SHP77 treated with DMSO at 0.1 percent for 48 hours (cell line): ENCODE measurements at regions not wholly inside any gene's neighbourhood (a gene's known extent, or its start where the extent isn't known, plus 50 kb on each side); places are given as distances from the start of the nearest gene placed in this dataset.
"Not testable (repeated sequence)": the region's sequence is repeated elsewhere in the genome, so short reads cannot be mapped to it uniquely, and the experiment has no call there.

Experiments
- DNase-seq: peaks from one replicate; lab custom pipeline; 2025; lab: John Stamatoyannopoulos, UW

DNA sequence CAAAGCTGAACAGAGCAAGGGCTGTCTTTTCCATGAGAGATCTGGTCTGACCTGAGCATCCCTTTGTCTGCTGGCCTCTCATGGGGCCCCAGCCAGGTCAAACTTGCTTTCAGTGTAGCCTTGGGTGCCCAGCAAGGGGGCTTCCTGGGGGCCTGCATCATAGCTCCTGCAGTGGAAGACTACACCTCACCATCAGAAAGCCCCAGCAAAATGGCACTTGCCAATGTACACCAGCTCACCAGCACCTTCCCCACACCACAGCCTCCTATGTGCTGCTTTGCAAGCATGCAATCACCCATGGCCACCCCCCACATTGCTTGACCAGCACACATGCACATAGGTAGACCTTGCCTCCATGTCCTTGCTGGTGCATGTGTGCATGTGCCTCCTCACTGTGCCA, 1478.1 kb downstream of the FSTL5 start:
- no peak for DNase-seq

DNA sequence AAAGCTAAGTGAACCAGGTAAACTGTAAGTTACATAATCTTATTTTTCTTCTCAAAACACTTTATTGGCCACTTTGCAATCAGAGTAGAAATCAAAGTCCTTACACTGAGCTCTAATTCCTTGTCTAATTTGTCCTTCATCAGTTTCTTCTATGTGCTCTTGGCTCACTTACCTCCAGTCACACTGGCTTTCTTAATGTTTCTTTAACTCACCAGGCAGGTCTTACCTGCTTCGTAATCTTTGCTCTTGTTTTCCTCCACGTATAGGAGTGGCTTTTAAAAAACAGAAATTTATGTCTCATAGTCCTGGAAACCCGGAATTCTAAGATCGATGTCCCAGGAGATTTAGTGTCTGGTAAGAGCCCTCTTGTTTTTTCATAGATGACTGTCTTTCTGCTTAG, 1462.1 kb downstream of the FSTL5 start:
- no peak for DNase-seq

DNA sequence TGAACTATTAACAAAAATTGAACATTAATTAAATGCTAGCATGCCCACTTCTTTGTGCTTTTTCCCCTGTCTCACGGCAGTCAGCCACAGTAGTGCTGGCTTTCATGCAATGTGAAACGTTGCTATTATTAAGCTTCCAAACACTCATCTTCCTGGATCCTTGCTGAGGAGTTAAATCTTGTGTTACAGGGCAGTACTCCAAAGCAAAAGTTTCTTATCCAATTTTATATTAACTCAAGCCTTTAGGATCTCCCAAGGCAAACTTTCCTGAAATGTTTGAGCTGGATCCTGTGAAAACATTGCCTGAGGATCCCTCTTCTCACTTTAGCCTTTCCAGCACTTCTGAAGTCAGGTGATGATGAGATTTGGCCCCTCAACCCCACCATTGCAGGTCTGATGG, 1454.8 kb downstream of the FSTL5 start:
- DNase-seq = no peak

- DNase-seq = no peak
These were observed 1454.3 kb downstream of the FSTL5 start for GRCh38 chr4:160709546-160709945.

DNA sequence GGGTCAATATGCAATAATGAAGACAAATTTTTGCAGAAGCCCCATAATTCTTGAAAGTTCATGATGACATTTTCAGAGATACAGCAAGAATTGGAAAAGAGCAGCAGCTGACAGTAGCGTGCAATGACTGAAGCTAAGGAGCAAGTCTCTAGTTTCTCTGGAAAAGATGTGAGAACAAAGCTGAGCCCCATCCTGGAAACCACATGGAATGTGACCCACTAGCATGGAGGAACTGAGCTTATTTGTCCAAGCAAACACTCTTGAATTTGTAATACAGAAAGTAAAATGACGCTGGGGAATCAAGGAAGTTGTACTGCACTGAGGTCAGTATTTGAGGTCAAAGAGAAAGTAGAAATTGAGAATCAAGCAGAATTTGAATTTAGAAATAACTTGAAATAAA, 1447.2 kb downstream of the FSTL5 start:
- no peak for DNase-seq

DNA sequence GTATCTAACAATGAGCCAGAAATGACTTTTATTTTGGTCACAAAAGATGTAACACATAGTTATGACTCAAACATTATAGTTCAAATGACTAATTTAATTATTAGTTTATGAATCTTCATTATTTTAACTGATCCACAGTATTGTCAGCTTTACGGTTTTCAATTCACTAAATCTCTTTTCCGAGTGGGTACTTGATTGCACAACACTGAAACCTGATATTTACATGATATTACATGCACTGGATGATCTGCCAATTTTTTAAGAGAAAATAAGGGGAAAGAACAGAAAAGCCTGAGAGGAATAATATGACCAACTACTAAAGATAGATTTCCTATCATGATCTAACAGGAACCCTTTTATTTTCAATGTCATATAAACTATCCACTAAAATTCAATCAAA, 1446.0 kb downstream of the FSTL5 start:
- DNase-seq = no peak

DNA sequence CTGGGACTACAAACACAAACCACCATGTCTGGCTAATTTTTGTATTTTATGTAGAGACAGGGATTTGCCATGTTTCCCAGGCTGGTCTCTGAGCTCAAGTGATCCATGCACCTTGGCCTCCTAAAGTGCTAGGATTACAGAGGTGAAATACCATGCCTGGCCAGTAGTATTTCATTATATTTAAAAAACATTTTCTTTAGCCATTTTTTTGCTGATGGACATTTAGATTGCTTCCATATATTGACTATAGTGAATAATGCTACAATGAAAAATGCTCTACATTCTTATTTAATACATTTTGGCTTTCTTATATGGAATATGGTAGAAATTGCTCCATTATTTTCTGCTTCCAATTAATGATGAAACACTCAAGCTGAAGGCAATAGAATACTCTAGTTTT, 1439.7 kb downstream of the FSTL5 start:
- no peak for DNase-seq

DNA sequence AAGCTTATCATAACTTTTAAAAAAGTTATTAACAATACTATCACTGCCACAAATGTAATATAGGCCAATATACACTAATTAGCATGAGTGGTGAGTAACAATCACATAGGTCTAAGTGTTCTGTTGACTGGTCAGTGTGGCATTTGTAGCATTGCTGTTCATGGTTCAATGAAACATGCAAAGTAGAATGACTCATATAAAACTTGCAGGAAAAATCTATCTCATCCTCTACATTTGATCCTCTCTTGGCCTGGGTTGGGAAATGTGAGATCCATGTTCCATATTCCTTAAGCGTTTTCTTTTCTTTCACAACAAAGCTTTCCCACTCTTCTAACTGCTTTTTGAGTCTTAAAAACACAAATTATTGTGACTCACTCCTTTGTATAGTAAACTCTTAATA, 1418.7 kb downstream of the FSTL5 start:
- DNase-seq = no peak

GRCh38 chr4:160746585-160746984, 1417.2 kb downstream of the FSTL5 start:
- DNase-seq = not testable (repeated sequence)

DNA sequence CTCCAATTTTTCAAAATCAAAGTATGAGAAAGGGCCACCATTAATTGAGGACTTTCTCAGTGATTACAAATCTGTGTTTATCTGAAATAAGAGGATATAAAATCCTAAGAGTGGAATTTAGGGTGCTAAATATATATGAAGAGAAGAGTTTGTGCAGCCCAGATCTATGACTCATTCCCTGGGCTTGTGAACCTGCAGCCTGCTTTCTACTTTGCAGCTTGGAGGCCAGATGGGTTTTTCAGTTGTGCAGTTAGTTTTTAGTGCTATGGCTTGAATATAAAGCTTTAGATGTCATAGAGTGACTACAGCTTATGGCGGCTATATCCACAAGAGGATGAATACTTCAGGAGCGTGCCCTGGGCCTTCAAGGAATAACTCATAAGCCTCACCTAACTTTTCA, 1391.1 kb downstream of the FSTL5 start:
- DNase-seq = no peak

DNA sequence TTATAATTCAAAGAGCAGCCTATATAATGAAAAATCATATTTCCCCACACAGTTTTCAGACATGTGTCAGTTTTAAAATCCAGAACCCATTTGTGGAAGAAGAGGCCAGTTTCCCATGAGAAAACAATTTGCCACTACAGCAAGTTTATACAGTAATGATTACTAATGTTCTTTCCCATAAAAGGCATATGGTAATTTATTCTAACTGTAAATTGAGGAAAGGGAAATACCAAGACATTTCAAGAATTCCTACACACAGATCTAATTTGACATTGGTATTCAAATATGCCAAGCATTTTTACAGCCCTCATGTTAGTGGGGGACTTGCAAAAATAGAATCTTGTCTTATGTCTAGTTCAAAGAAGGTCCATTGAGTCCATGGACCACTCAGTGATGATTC, 1368.6 kb downstream of the FSTL5 start:
- no peak for DNase-seq

DNA sequence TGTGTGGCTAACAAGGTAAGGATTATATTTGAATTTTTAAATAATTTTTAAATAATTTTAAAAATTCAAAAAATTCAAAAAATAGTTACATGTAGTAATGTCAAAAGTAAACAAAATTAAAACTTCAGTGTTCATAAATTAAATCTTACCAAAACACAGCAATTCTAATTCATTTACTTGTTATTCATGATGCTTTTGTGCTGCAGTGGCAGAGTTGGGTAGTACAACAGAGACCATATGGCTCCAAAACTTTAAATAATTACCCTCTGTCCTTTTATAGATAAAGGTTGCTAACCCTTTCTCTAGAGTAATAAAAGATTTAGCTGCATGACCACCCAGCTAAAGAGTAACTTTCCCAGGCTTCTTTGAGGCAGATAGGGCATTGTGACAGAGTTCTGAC, 1355.6 kb downstream of the FSTL5 start:
- DNase-seq = no peak

GRCh38 chr4:160809576-160809975, 1354.2 kb downstream of the FSTL5 start:
- DNase-seq = no peak

GRCh38 chr4:160810424-160810823, 1353.4 kb downstream of the FSTL5 start:
- DNase-seq = no peak

DNA sequence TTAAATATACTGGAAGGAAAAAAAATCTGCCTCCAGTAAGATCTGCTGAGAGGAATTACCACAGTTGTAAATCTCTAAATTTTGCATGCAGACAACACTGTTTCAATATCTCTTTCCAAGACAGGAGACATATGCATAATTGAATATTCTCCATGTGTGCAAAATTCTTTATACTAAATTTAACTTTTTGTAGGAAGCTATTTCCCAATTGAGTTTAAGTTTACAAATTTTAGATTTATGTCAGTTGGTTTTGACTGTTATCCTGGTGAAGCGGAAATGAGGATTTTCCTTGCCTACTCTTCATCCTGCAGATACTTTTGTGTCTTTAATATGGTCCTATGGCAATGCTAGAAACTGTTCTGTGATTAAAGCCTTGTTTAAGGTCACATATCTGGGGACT, 1352.9 kb downstream of the FSTL5 start:
- DNase-seq = no peak

DNA sequence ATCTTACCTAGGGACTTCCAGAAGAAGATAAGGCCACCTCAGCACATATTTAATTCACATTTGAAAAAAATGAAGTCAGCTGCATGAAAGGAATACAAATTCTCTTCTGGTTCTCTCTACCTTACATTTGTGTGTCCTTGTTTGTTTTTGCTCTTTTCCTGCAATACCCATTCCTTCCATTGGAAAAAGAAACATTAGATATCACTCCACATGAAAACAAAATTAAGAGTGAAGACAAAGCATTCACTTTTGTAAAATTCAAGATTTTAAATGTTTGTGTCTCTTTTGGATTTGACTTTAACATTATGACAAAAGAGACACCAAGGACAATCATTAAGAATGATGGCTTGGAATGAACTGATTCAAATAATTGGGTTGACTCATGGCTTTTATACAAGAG, 1351.8 kb downstream of the FSTL5 start:
- no peak for DNase-seq

- no peak for DNase-seq
These were observed 1349.1 kb downstream of the FSTL5 start for GRCh38 chr4:160814726-160815125.

DNA sequence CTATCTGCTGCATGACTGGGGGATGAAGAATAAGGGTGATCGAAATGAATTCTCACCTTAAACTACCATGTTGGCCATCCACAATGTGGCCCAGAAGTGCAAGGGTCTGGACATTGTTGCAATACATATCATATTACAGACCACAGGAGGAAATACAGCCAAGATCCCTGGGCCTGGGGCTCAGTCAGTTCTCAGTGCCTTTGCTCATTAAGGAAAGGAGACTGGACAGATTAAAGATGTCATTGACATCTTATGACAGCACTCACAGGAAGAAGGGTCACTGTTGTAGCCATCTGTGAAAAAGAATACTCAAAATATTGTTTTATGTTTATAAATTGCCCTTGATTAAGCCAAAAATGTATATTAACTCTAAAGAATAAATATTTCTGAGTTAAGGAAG, 1345.2 kb downstream of the FSTL5 start:
- DNase-seq = no peak

- DNase-seq = no peak
These were observed 1344.0 kb downstream of the FSTL5 start for GRCh38 chr4:160819791-160820190.

DNA sequence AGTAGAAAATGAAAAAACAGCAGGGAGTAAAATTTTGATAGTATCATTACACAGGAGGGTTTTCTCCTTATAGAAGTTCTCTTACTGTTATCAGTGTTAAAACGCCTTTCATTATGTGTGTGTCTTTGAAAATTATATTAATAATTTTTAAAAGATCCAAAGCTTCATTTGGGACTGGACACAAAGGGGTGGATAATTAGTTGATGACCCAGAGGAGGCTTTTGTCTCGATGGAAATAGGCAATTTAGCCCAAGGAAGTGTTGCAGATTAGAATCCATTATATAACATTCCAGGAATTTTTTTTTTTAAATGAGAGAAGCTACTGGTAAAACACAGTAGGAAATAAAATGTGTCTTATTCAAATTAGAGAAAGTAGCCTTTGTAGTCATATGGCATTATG, 1339.3 kb downstream of the FSTL5 start:
- no peak for DNase-seq

DNA sequence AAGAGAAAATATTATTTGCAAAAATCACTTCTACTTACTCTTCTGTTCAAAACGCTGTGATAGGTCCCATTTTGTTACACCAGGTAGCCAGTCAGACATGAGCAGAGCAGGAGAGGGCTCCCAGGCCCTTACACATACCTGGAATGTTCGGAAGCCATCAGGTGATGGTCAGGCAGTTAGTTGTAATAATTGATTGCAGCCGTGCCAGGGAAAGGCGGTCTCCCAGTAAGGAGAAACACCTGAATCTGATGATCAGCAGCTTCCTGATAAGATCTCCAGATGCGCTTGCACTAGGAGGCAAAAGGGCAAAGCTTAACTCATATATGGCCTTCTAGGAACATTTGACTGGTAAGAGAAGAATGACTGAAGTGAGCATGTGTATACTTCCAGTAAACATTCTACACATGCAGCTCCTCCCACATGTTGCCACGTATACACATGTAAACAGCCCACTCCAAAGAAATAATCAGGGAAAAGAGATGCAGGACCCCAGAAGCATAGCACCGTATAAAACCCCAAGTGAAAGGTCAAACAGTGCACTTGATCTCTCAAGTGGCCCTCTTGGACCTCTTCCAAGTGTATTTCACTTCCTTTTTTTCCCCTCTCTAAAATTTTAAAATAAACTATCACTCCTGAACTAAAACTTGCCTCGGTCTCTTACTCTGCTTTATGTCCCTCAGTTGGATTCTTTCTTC, 1338.0 kb downstream of the FSTL5 start:
- no peak for DNase-seq

- DNase-seq = no peak
These were observed 1337.5 kb downstream of the FSTL5 start for GRCh38 chr4:160826339-160826679.

GRCh38 chr4:160831165-160831922, 1332.5 kb downstream of the FSTL5 start:
- no peak for DNase-seq

DNA sequence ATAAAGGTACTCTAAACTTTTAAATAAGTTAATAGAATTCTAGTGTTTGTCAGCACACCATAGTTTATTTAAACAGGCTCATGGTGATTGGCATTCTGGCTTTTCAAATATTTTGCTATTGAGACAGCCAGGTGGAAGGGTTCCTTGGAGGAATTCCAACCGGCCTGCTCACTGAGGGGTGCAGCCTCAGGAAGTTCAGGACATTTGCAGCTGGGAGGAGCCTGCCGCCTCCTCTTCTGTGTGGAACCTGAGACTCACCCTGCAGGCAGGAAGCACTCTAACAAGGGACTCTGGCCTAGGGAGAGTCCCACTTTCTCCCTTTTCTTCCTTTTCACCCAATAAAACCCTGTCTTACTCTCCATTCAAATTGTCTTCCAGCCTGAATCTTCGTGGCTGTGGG, 1328.0 kb downstream of the FSTL5 start:
- no peak for DNase-seq
